Panc1 (cell line): ENCODE measurements at regions not wholly inside any gene's neighbourhood (a gene's known extent, or its start where the extent isn't known, plus 50 kb on each side); places are given as distances from the start of the nearest gene placed in this dataset.

Source experiments
- ATAC-seq: fragments of 200-7000 bp; cut with Tn5 transposase; 2 replicates; pipeline ENCODE4 v1.9.1; 2020; ENCODE audit warnings: mild to moderate bottlenecking, moderate library complexity
- BruUV-seq: library from RNA; stranded (reverse); fragments of 400-500 nt; replicated peaks from 2 replicates; lab custom pipeline; 2021; lab: Mats Ljungman, UMichigan
- CTCF ChIA-PET: fragments of 300-600 bp; sonication (Branson Sonifier 250); formaldehyde crosslinking; loops from one replicate; lab custom pipeline; 2022; ENCODE audit warnings: antibody characterized with exemption; lab: Charles Lee
- POLR2A ChIA-PET: fragments of 300-600 bp; sonication (Branson Sonifier 250); formaldehyde crosslinking; loops from one replicate; lab custom pipeline; 2022; ENCODE audit warnings: antibody characterized with exemption; lab: Charles Lee
- DNase-seq: peaks from one replicate; pipeline ENCODE4 v3.0.0-alpha.2; 2010; ENCODE audit warnings: low read depth, low spot score
- H3K27ac ChIP-seq: 2 replicates; pipeline ENCODE4 v1.5.1; 2011; ENCODE audit warnings: mild to moderate bottlenecking, low read length, inconsistent platforms
- H3K27me3 ChIP-seq: fragments of 200-500 bp; sonication (Bioruptor generic); 2 replicates; pipeline ENCODE4 v1.6.0; 2014; ENCODE audit warnings: low read length, inconsistent platforms; ENCODE audit not compliant: control insufficient read depth, insufficient read depth
- H3K36me3 ChIP-seq: fragments of 200-500 bp; sonication (Bioruptor generic); 2 replicates; pipeline ENCODE4 v1.5.1; 2014; ENCODE audit warnings: inconsistent platforms, mild to moderate bottlenecking, low read length, moderate library complexity; ENCODE audit not compliant: control insufficient read depth, insufficient read depth
- H3K4me1 ChIP-seq: 2 replicates; pipeline ENCODE4 v1.5.1; 2011; ENCODE audit warnings: inconsistent platforms, mild to moderate bottlenecking, low read length, moderate library complexity; ENCODE audit not compliant: control insufficient read depth, insufficient read depth
- H3K4me3 ChIP-seq, 2 experiments: 2 replicates each; pipeline ENCODE4 v1.5.1; 2011 to 2012; ENCODE audit warnings: low read depth in 2 of 2, low read length in 2 of 2, mild to moderate bottlenecking in 2 of 2, inconsistent platforms in 1 of 2, moderate library complexity in 1 of 2
- H3K9me3 ChIP-seq: fragments of 200-500 bp; sonication (Bioruptor generic); 2 replicates; pipeline ENCODE4 v1.5.1; 2014; ENCODE audit warnings: low read depth, mild to moderate bottlenecking, inconsistent platforms, low read length, moderate library complexity; ENCODE audit not compliant: control insufficient read depth, insufficient read depth
- CTCF ChIP-seq: fragments of 450-650 bp; IDR thresholded peaks from 2 replicates; pipeline ENCODE4 v1.5.1; 2017; ENCODE audit warnings: mild to moderate bottlenecking
- POLR2AphosphoS5 ChIP-seq: IDR thresholded peaks from 2 replicates; pipeline ENCODE4 v1.6.1; 2012; ENCODE audit warnings: mild to moderate bottlenecking, low read depth, low read length, moderate library complexity
- REST ChIP-seq, 2 experiments: IDR thresholded peaks; 2 replicates each; pipeline ENCODE4 v1.6.1; 2011 to 2012; ENCODE audit warnings: low read depth in 2 of 2, control low read depth in 1 of 2, low read length in 1 of 2, mild to moderate bottlenecking in 1 of 2, moderate library complexity in 1 of 2; ENCODE audit not compliant: insufficient read depth in 1 of 2
- SIN3A ChIP-seq: IDR thresholded peaks from 2 replicates; pipeline ENCODE4 v1.6.1; 2012; ENCODE audit warnings: low read depth, mild to moderate bottlenecking, low read length, moderate library complexity, borderline replicate concordance; ENCODE audit not compliant: insufficient read depth
- TCF7L2 ChIP-seq: IDR thresholded peaks from 2 replicates; pipeline ENCODE4 v1.6.1; 2011; ENCODE audit warnings: mild to moderate bottlenecking, low read depth, low read length, inconsistent platforms
- in situ Hi-C: cut with HindIII; loops from 2 replicates; pipeline ENCODE4 v1.10.0; 2016; ENCODE audit warnings: low sequenced_read_pairs, low pct_unique_long_range_greater_than_20kb
- intact Hi-C: fragments of 100-400 bp; cut with micrococcal nuclease; formaldehyde crosslinking; loops from one replicate; pipeline ENCODE4 v1.10.0; 2022; ENCODE audit not compliant: unreplicated experiment

- in situ Hi-C loops, result no loop called here
Observed at GRCh38 chr12:87280893-87281292, 748.3 kb downstream of the C12orf50 start.

GRCh38 chr12:87280356-87280755 is 748.8 kb downstream of the C12orf50 start:
- H3K4me3 ChIP-seq, result no peak overlapping the region
- ATAC-seq, result no peak
- in situ Hi-C loops (no loop called here), intact Hi-C loops (no loop called here)
- no peak for TF ChIP-seq CTCF
- TF ChIP-seq POLR2AphosphoS5, result no peak
- TF ChIP-seq SIN3A, result no peak
- TF ChIP-seq TCF7L2, result no peak
- TF ChIP-seq REST (IDR thresholded peaks at IDR 0.05; ENCODE audit: insufficient read depth in 1 of 2, low read depth in 2 of 2, low read length in 1 of 2), result no peak
- BruUV-seq, result no TSS peak
- H3K27me3 ChIP-seq, result no peaks in the 10 kb centered on the region
- H3K9me3 ChIP-seq, result peaks cover 3% of the 10 kb centered on the region; the same call in 1 of the 2 replicates
- H3K4me1 ChIP-seq, result no peaks in the 10 kb centered on the region
- ChIA-PET POLR2A (no interaction called here), CTCF (no interaction called here)
- no peak for DNase-seq
- no peak overlapping the region for H3K27ac ChIP-seq
- H3K36me3 ChIP-seq, result no peaks in the 10 kb centered on the region

More at GRCh38 chr12:87280893-87281292, 748.3 kb downstream of the C12orf50 start:
- H3K9me3 ChIP-seq, result peaks cover 3% of the 10 kb centered on the region; the same call in 1 of the 2 replicates
- H3K4me1 ChIP-seq, result no peaks in the 10 kb centered on the region
- TF ChIP-seq POLR2AphosphoS5, result no peak
- TF ChIP-seq REST (IDR thresholded peaks at IDR 0.05; ENCODE audit: insufficient read depth in 1 of 2, low read depth in 2 of 2, low read length in 1 of 2), result no peak
- TF ChIP-seq CTCF, result no peak
- no peak for TF ChIP-seq SIN3A
- TF ChIP-seq TCF7L2, result no peak
- BruUV-seq, result no TSS peak
- H3K27ac ChIP-seq, result no peak overlapping the region
- POLR2A ChIA-PET, result no interaction called here
- DNase-seq, result no peak
- no peak overlapping the region for H3K4me3 ChIP-seq
- no peaks in the 10 kb centered on the region for H3K36me3 ChIP-seq
- CTCF ChIA-PET, result no interaction called here
- intact Hi-C loops, result no loop called here
- no peaks in the 10 kb centered on the region for H3K27me3 ChIP-seq
- ATAC-seq, result no peak
